Esophagus mucosa (tissue), 1 donor: ENCODE measurements at regions not wholly inside any gene's neighbourhood (a gene's known extent, or its start where the extent isn't known, plus 50 kb on each side); places are given as distances from the start of the nearest gene placed in this dataset.
A peak's percentile ranks its signal among the peaks of the same experiment; 100 is the strongest.

Experiments
- ATAC-seq: fragments of 200-7000 bp; cut with Tn5 transposase; one replicate; pipeline ENCODE4 v1.9.1; 2020
- donor health status: DM: yes; HTN: yes; CAD: no.

- no peak for ATAC-seq
Observed at GRCh38 chr9:19995619-19996018, 206.8 kb upstream of the SLC24A2 start.

DNA sequence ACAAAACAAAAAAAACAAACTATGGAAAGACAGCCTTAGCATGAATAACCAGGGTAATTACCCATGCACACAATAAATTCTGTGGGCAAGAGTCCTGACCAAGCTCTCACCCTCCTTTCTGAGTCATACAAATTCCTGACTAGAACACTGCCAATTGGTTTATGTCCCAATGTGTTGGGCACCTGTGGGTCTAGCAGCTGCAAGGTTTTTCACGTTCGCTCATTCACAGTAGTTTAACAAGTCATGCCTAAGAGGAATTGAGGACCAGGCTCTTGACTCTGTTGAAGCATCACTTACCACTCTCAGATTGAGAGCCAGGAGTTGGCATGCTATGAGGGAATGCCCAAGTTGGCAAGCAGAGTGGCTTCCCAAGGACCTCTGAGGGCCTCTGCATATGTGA lies 205.5 kb upstream of the SLC24A2 start:
- ATAC-seq = no peak

- ATAC-seq = no peak
Observed at GRCh38 chr9:19992556-19992955, 203.7 kb upstream of the SLC24A2 start.

DNA sequence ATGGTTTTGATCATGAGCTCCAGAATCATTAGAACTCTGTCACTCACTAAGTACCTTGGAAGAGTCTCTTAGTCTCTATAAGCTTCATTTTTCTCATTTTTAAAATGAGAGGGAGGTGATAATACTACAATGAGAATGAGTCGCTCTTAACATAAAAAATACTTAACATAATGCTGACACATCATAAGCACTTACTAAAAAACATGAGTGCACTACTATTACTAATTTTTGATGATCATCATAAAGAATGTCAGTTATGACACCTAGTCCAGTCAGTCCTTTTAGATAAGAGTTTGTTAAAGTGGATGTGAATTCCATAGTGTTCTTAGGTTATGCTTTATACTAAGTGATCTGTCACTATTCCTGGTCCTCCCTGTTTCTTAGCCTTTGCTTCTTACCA lies 200.4 kb upstream of the SLC24A2 start:
- no peak for ATAC-seq

- no peak for ATAC-seq
Observed at GRCh38 chr9:19988281-19988680, 199.4 kb upstream of the SLC24A2 start.

- no peak for ATAC-seq
Observed at GRCh38 chr9:19985081-19985480, 196.2 kb upstream of the SLC24A2 start.

DNA sequence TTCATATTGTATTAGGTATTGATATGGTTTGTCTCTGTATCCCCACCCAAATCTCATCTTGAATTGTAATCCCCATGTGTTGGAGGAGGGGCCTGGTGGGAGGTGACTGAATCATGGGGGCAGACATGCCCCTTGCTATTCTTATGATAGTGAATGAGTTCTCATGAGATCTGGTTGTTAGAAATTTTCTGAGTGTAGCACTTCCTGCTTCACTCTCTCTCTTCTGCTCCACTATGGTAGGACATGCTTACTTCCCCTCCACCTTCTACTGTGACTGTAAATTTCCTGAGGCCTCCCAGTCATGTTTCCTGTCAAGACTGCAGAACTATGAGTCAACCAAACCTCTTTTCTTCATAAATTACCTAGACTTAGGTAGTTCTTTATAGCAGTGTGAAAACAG lies 187.4 kb upstream of the SLC24A2 start:
- ATAC-seq = no peak

DNA sequence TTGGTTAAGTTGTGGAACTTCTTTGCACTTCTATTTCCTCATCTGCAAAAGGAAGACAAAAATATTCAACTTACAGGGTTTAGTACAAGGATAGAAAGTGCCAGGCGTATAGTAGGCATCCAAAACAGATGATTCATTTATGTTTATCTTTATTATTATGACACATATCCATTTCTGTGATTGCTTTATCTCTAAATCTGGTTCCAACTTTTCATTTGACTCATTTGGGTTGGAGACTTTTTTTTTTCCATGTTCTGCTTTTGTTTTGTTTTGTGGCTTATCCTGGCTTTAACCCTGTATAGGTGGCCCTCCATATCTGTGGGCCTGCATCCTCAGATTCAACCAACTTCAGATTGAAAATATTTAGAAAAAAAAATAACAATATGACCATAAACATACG lies 186.7 kb upstream of the SLC24A2 start:
- no peak for ATAC-seq

GRCh38 chr9:19969721-19970120 lies 180.9 kb upstream of the SLC24A2 start:
- ATAC-seq = no peak

DNA sequence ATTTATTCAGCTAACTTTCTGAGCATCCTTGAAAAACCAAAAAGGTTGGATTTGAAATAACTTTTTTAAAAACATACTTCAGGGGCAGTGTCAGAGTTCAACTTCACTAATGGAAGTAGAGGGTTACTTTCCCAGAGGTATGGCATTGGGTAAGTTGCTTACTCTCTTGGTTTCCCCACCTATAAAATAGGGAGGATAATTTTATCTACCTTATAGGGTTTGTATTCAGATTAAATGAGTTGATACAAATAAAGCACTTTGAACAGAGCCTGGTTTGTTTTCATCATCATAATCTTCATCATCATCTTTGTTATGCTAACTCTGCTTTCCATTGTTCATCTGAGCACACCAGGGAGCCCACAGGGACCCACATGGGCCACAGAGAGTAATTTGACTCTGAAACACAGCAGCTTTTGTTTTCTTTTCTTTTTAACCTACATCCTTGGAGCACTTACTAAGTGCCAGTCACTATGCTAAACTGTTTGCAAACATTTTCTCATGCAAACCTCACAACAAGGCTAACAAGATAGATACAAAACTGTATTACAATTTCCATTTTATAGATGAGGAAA lies 179.1 kb upstream of the SLC24A2 start:
- no peak for ATAC-seq

GRCh38 chr9:19967216-19967887 lies 178.5 kb upstream of the SLC24A2 start:
- no peak for ATAC-seq

GRCh38 chr9:19965336-19965735 lies 176.5 kb upstream of the SLC24A2 start:
- no peak for ATAC-seq

DNA sequence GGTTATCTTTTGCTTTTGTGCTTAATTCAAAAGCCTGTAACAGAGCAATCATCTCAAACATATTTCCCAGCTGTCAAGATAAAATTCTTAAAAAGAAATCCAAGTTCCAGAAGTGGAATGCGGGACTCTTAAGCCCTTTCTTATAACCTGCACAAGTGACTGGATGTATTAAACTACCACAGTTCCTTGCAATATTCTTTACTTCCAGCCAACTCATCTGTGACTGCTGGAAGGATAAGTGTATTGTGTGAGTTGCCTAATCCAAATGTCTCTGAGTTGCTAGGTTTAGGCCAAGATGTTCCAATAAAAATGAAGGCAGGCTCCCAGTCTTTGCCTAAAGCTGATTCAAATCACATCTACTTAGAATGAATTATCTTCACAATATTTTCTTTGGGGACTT lies 159.2 kb upstream of the SLC24A2 start:
- no peak for ATAC-seq

- ATAC-seq = no peak
Observed at GRCh38 chr9:19946441-19947109, 157.7 kb upstream of the SLC24A2 start.

GRCh38 chr9:19941874-19942273 lies 153.0 kb upstream of the SLC24A2 start:
- ATAC-seq = no peak

GRCh38 chr9:19940811-19941535 lies 152.1 kb upstream of the SLC24A2 start:
- ATAC-seq = no peak

GRCh38 chr9:19939734-19940278 lies 151.0 kb upstream of the SLC24A2 start:
- no peak for ATAC-seq

DNA sequence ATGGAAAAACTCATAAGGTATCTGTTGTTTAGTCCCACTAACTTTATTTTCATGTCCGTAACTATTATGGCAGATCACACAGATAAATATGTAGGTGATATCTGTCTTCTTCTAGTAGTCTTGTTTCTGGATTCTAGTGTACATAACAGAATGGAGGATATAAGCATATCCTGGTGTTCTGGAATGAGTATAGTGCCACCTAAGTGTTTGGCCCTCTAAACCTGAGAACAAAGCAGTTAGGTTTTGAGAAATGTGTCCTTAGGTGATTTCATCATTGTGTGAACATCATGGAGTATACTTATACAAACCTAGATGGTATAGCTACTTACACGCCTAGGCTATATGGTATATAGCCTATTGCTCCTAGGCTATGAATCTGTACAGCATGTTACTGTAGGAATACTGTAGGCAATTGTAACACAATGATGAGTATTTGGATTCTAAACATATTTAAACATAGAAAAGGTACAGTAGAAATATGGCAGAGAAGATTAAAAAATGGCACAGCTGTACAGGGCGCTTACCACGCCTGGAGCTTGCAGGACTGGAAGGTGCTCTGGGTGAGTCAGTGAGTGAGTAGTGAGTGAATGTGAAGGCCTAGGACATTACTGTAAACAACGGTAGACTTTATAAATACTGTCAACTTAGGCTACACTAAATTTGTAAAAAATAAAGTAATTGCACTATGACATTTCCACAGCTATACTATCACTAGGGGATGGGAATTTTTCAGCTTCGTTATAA lies 150.3 kb upstream of the SLC24A2 start:
- no peak for ATAC-seq

- ATAC-seq = no peak
Observed at GRCh38 chr9:19937121-19937520, 148.3 kb upstream of the SLC24A2 start.

GRCh38 chr9:19936598-19936997 lies 147.8 kb upstream of the SLC24A2 start:
- ATAC-seq = no peak

DNA sequence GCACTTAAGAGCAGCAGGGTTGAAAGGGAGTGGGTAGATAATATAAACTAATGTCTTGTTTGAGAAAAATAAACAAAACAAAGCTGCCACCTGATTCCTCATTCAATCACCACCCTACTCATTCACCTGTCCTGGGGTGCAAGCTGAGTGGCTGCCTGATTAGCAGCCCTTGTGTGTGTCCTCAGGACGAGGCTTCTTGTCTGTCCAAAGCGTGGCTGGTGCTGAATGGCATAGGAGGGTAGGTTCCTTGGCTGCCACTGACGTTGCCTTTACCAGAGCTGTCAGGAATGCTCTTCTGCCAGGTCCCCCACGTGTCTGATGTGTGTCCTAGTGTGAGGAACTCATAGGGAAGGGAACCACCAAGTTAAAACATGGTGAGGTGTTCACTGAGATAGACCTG lies 146.6 kb upstream of the SLC24A2 start:
- ATAC-seq = no peak

DNA sequence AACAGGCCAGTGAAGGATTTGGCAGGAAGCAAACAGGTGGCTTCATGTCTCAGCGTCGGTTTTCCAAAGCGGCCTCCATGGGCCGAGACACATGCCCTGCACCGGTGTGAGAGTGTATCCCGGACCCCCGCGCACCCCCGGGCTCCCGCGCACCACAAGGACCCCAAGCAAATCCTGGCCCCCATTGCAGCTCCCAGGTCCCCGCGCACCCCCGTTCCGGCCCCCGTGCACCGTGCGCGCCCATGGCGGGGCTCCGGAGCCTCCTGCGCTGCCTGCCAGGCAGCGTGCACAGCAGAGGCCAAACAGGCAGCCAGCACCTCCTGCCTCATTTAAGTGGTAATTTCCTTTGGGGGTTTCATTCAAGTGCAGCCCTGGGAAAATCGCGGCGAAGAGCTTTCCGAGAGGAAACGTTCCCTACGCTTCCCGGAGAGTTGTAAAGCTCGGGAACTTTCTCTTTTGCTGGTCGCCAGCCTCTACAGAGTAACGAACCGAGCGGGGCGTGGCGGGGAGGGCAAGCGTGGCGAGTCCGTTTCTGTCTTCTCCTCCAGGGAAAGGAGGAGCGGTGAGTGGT lies 145.5 kb upstream of the SLC24A2 start:
- peak; percentile 35 for ATAC-seq
